GM12878 (cell line): ENCODE measurements at regions not wholly inside any gene's neighbourhood (a gene's known extent, or its start where the extent isn't known, plus 50 kb on each side); places are given as distances from the start of the nearest gene placed in this dataset.

Experiments used
- CBX5 ChIP-seq: sonication (generic); IDR thresholded peaks from 2 replicates; pipeline ENCODE4 v1.6.1; 2016; ENCODE audit warnings: low read depth, moderate library complexity, mild to moderate bottlenecking, inconsistent platforms
- CEBPB ChIP-seq, 2 experiments: fragments of 150-350 bp in 1 of 2; IDR thresholded peaks; 2 replicates each; pipeline ENCODE4 v1.6.1; 2012 to 2014; ENCODE audit warnings: low read depth in 2 of 2, low read length in 2 of 2, borderline replicate concordance in 1 of 2, inconsistent platforms in 1 of 2
- CHD1 ChIP-seq: IDR thresholded peaks from 2 replicates; pipeline ENCODE4 v1.6.1; 2012; ENCODE audit warnings: low read depth, low read length, improper control_type of control experiment
- NFIC ChIP-seq: IDR thresholded peaks from 2 replicates; pipeline ENCODE4 v1.6.1; 2012; ENCODE audit warnings: low read depth, mild to moderate bottlenecking, inconsistent platforms, low read length, moderate library complexity
- POLR2AphosphoS5 ChIP-seq: IDR thresholded peaks from 2 replicates; pipeline ENCODE4 v1.6.1; 2011; ENCODE audit warnings: mild to moderate bottlenecking, low read length, inconsistent platforms
- RAD21 ChIP-seq: IDR thresholded peaks from 2 replicates; pipeline ENCODE4 v1.6.1; 2011; ENCODE audit warnings: mild to moderate bottlenecking, low read depth, low read length, moderate library complexity; ENCODE audit not compliant: insufficient read depth
- RCOR1 ChIP-seq: conservative IDR thresholded peaks from 2 replicates; pipeline ENCODE4 v1.6.1; 2012; ENCODE audit warnings: low read depth, low read length, improper control_type of control experiment
- RELA ChIP-seq: fragments of 450-650 bp; IDR thresholded peaks from 2 replicates; pipeline ENCODE4 v1.8.0; 2014; ENCODE audit warnings: borderline replicate concordance; ENCODE audit not compliant: partially characterized antibody
- SPI1 ChIP-seq: IDR thresholded peaks from 2 replicates; pipeline ENCODE4 v1.6.1; 2011; ENCODE audit warnings: low read depth, mild to moderate bottlenecking, low read length, moderate library complexity, borderline replicate concordance; ENCODE audit not compliant: insufficient read depth
- TF ChIP-seq, protein P1 (sequence below), 3 experiments: IDR thresholded peaks in 2 of 3; conservative IDR thresholded peaks in 1 of 3; 2 replicates each; pipeline ENCODE4 v1.5.1; 2011; ENCODE audit warnings: low read depth in 3 of 3, low read length in 3 of 3, mild to moderate bottlenecking in 3 of 3, control low read depth in 2 of 3, moderate library complexity in 2 of 3, inconsistent platforms in 1 of 3, mixed read lengths in 1 of 3; ENCODE audit not compliant: control insufficient read depth in 2 of 3, insufficient read depth in 1 of 3; ENCODE audit errors: extremely low read depth in 1 of 3

DNA sequence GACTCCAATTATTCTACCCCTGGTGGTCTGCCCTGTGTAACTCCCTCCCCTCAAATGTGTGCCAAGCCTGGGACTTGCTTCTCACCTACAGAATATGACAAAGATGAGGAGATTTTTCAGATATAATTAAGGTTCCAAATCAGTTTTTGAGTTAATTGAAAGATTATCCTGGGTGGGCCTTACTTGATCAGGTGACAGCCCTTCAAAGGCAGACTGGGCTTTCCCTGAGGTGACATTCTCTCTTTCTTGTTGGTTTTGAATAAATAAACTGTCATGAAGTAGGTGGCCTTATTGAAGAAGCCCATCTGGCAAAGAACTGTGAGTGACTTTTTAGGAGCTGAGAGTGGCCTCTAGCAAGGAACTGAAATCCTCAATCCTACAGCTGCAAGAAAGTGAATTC, 106.0 kb downstream of the BRMS1L start:
- TF ChIP-seq NFIC (no peak), RELA (no peak), RAD21 (no peak), CHD1 (no peak), RCOR1 (no peak), POLR2AphosphoS5 (no peak), CEBPB (IDR thresholded peaks at IDR 0.05; ENCODE audit: borderline replicate concordance in 1 of 2, low read depth in 2 of 2, low read length in 2 of 2) (no peak), CBX5 (no peak), SPI1 (no peak)
- TF ChIP-seq, protein P1, sequence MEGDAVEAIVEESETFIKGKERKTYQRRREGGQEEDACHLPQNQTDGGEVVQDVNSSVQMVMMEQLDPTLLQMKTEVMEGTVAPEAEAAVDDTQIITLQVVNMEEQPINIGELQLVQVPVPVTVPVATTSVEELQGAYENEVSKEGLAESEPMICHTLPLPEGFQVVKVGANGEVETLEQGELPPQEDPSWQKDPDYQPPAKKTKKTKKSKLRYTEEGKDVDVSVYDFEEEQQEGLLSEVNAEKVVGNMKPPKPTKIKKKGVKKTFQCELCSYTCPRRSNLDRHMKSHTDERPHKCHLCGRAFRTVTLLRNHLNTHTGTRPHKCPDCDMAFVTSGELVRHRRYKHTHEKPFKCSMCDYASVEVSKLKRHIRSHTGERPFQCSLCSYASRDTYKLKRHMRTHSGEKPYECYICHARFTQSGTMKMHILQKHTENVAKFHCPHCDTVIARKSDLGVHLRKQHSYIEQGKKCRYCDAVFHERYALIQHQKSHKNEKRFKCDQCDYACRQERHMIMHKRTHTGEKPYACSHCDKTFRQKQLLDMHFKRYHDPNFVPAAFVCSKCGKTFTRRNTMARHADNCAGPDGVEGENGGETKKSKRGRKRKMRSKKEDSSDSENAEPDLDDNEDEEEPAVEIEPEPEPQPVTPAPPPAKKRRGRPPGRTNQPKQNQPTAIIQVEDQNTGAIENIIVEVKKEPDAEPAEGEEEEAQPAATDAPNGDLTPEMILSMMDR (IDR thresholded peaks at IDR 0.05 in 2 of 3, conservative IDR thresholded peaks at IDR 0.05 in 1 of 3; ENCODE audit: control insufficient read depth in 2 of 3, extremely low read depth in 1 of 3, insufficient read depth in 1 of 3, low read depth in 3 of 3, low read length in 3 of 3), result no peak
